Stomach (tissue), 4 donors: ENCODE measurements at regions not wholly inside any gene's neighbourhood (a gene's known extent, or its start where the extent isn't known, plus 50 kb on each side); places are given as distances from the start of the nearest gene placed in this dataset.

ENCODE experiments used
- EP300 ChIP-seq: sonication (generic); formaldehyde crosslinking; IDR thresholded peaks from one replicate; pipeline ENCODE4 v1.6.1; 2017; ENCODE audit warnings: antibody characterized with exemption
- POLR2A ChIP-seq, 4 donors: fragments of 450-650 bp; IDR thresholded peaks; one replicate each; pipeline ENCODE4 v1.6.1; 2016; ENCODE audit warnings: antibody characterized with exemption in 4 of 4, control low read depth in 2 of 4, mild to moderate bottlenecking in 1 of 4, moderate library complexity in 1 of 4
- POLR2AphosphoS5 ChIP-seq, 3 donors: sonication (generic); formaldehyde crosslinking; IDR thresholded peaks; one replicate each; pipeline ENCODE4 v1.6.1; 2016; ENCODE audit warnings: antibody characterized with exemption in 3 of 3
- TF ChIP-seq, protein P1 (sequence below), 7 experiments: fragments of 450-650 bp in 4 of 7; fragments of 200-600 bp in 3 of 7; sonication (generic) in 3 of 7; IDR thresholded peaks; one replicate each; pipeline ENCODE4 v1.5.1; 2016 to 2019; ENCODE audit warnings: antibody characterized with exemption in 7 of 7, control low read depth in 2 of 7, mild to moderate bottlenecking in 1 of 7

DNA sequence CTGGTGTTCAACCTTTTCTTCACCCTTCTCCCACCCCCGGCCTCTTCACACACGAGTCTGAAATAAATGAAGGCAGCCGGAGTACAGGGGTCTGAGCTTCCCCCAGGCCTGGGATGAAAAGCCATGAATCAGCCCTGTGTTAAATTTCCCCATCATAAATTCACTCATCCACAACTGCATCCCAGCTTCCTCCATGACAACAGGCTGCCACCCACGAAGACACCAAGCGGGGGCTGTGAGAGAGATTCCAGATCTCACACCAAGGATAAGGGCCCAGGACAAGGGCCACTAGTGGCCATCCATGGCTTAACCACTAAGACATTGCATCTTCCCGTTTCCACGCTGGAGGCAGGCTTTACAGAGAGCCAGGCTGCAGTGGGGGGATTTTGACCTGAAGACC, 93.9 kb upstream of the NCOR2 start:
- TF ChIP-seq, protein P1, sequence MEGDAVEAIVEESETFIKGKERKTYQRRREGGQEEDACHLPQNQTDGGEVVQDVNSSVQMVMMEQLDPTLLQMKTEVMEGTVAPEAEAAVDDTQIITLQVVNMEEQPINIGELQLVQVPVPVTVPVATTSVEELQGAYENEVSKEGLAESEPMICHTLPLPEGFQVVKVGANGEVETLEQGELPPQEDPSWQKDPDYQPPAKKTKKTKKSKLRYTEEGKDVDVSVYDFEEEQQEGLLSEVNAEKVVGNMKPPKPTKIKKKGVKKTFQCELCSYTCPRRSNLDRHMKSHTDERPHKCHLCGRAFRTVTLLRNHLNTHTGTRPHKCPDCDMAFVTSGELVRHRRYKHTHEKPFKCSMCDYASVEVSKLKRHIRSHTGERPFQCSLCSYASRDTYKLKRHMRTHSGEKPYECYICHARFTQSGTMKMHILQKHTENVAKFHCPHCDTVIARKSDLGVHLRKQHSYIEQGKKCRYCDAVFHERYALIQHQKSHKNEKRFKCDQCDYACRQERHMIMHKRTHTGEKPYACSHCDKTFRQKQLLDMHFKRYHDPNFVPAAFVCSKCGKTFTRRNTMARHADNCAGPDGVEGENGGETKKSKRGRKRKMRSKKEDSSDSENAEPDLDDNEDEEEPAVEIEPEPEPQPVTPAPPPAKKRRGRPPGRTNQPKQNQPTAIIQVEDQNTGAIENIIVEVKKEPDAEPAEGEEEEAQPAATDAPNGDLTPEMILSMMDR (IDR thresholded peaks at IDR 0.05): no peak
- TF ChIP-seq POLR2A (IDR thresholded peaks at IDR 0.05) (no peak), EP300 (no peak), POLR2AphosphoS5 (IDR thresholded peaks at IDR 0.05) (no peak)
